Astrocyte of the spinal cord (primary cell): ENCODE measurements at regions not wholly inside any gene's neighbourhood (a gene's known extent, or its start where the extent isn't known, plus 50 kb on each side); places are given as distances from the start of the nearest gene placed in this dataset.

Experiments used
- DNase-seq: peaks from one replicate; pipeline ENCODE4 v3.0.0; 2011; ENCODE audit warnings: low read depth, low spot score
- H3K4me3 ChIP-seq: 2 replicates; pipeline ENCODE4 v1.5.1; 2011; ENCODE audit warnings: low read depth, mild to moderate bottlenecking, low read length, moderate library complexity
- CTCF ChIP-seq: IDR thresholded peaks from 2 replicates; pipeline ENCODE4 v1.5.1; 2012; ENCODE audit warnings: low read depth, mild to moderate bottlenecking, low read length, inconsistent platforms
- in situ Hi-C: cut with HindIII; loops from 2 replicates; pipeline ENCODE4 v1.10.0; 2017; ENCODE audit warnings: low sequenced_read_pairs

GRCh38 chr4:111120191-111120590 is 497.3 kb upstream of the PITX2 start:
- DNase-seq: no peak
- in situ Hi-C loops: no loop called here
- no peak overlapping the region for H3K4me3 ChIP-seq
- no peak for TF ChIP-seq CTCF

- in situ Hi-C loops: no loop called here
Measured at GRCh38 chr4:111126340-111126739, 503.5 kb upstream of the PITX2 start.

GRCh38 chr4:111127841-111128240 is 505.0 kb upstream of the PITX2 start:
- in situ Hi-C loops: no loop called here
- DNase-seq: no peak
- no peak overlapping the region for H3K4me3 ChIP-seq
- no peak for TF ChIP-seq CTCF

More at GRCh38 chr4:111126340-111126739, 503.5 kb upstream of the PITX2 start:
- H3K4me3 ChIP-seq: no peak overlapping the region
- no peak for DNase-seq
- TF ChIP-seq CTCF: no peak

- DNase-seq: peak; percentile 10
- in situ Hi-C loops: no loop called here
- TF ChIP-seq CTCF: no peak
- no peak overlapping the region for H3K4me3 ChIP-seq
Measured at GRCh38 chr4:111128327-111128726, 505.4 kb upstream of the PITX2 start.

GRCh38 chr4:111136438-111136837 is 513.6 kb upstream of the PITX2 start:
- peak; percentile 26 for TF ChIP-seq CTCF
- DNase-seq: peak; percentile 38
- in situ Hi-C loops: no loop called here
- H3K4me3 ChIP-seq: no peak overlapping the region

GRCh38 chr4:111136967-111137366 is 514.1 kb upstream of the PITX2 start:
- H3K4me3 ChIP-seq: no peak overlapping the region
- no peak for DNase-seq
- in situ Hi-C loops: no loop called here
- TF ChIP-seq CTCF: no peak

GRCh38 chr4:111143510-111143909 is 520.6 kb upstream of the PITX2 start:
- DNase-seq: no peak
- H3K4me3 ChIP-seq: no peak overlapping the region
- TF ChIP-seq CTCF: no peak
- in situ Hi-C loops: no loop called here
